ENCODE measurements at regions not wholly inside any gene's neighbourhood (a gene's known extent, or its start where the extent isn't known, plus 50 kb on each side); places are given as distances from the start of the nearest gene placed in this dataset.

DNA sequence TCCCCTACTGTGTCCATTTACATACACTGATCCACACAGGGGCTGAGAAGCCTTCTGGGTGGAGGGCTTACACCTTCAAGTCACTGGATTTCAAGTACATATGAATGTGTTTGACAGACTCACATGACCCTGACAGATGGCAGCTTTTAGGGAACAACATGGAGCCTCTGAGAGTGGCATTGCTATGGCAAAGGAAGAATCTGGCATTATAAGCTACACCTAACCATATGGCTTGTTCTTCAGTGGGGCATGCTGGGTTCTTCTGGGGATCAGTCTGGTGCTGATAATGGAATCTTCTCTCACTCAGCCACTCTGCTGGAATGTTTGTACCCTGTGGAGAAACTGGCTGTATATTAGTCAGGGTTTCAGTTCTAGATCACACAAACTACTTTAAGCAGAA is 68.5 kb upstream of the PDE4B start:
- ATAC-seq (ENCODE audit: insufficient read depth, low FRiP score) (no peak), DNase-seq (no peak)
- Histone ChIP-seq H3K4me3 (no peak overlapping the region), H3K4me1 (ENCODE audit: control insufficient read depth in 5 of 5, insufficient read depth in 5 of 5, low read length in 5 of 5) (no peaks in the 10 kb centered on the region), H3K27ac (ENCODE audit: low read depth in 1 of 2, low read length in 1 of 2) (no peak overlapping the region), H3K27me3 (ENCODE audit: control insufficient read depth in 3 of 3, insufficient read depth in 3 of 3, low read length in 2 of 3) (no peaks in the 10 kb centered on the region), H3K36me3 (ENCODE audit: control insufficient read depth in 4 of 4, insufficient read depth in 4 of 4, low read length in 4 of 4) (no peaks in the 10 kb centered on the region), H3K9me3 (ENCODE audit: control insufficient read depth in 4 of 4, insufficient read depth in 3 of 4, low read length in 3 of 4) (no peaks in the 10 kb centered on the region), H3K9ac (ENCODE audit: insufficient read depth in 1 of 2, low read length in 2 of 2) (no peak overlapping the region)
- no peak for TF ChIP-seq CTCF (IDR thresholded peaks at IDR 0.05; ENCODE audit: control extremely low read depth, extremely low read depth)

- TF ChIP-seq CTCF (IDR thresholded peaks at IDR 0.05; ENCODE audit: control extremely low read depth, extremely low read depth): no peak
- H3K4me1 ChIP-seq (ENCODE audit: control insufficient read depth in 5 of 5, insufficient read depth in 5 of 5, low read length in 5 of 5): no peaks in the 10 kb centered on the region
- no peaks in the 10 kb centered on the region for H3K27me3 ChIP-seq (ENCODE audit: control insufficient read depth in 3 of 3, insufficient read depth in 3 of 3, low read length in 2 of 3)
- H3K4me3 ChIP-seq: no peak overlapping the region
- WGBS, 2 donors: 92 to 97% methylated on average over 3 of the region's 3 CpGs
- H3K9ac ChIP-seq (ENCODE audit: insufficient read depth in 1 of 2, low read length in 2 of 2): no peak overlapping the region
- no peak for DNase-seq
- no peaks in the 10 kb centered on the region for H3K9me3 ChIP-seq (ENCODE audit: control insufficient read depth in 4 of 4, insufficient read depth in 3 of 4, low read length in 3 of 4)
- H3K27ac ChIP-seq (ENCODE audit: low read depth in 1 of 2, low read length in 1 of 2): no peak overlapping the region
- H3K36me3 ChIP-seq (ENCODE audit: control insufficient read depth in 4 of 4, insufficient read depth in 4 of 4, low read length in 4 of 4): no peaks in the 10 kb centered on the region
- ATAC-seq (ENCODE audit: insufficient read depth, low FRiP score): no peak
Measured at GRCh38 chr1:65725064-65725463, 67.6 kb upstream of the PDE4B start.

- Histone ChIP-seq H3K4me1 (ENCODE audit: control insufficient read depth in 5 of 5, insufficient read depth in 5 of 5, low read length in 5 of 5) (no peaks in the 10 kb centered on the region), H3K36me3 (ENCODE audit: control insufficient read depth in 4 of 4, insufficient read depth in 4 of 4, low read length in 4 of 4) (no peaks in the 10 kb centered on the region), H3K27me3 (ENCODE audit: control insufficient read depth in 3 of 3, insufficient read depth in 3 of 3, low read length in 2 of 3) (no peaks in the 10 kb centered on the region), H3K4me3 (no peak overlapping the region), H3K9me3 (ENCODE audit: control insufficient read depth in 4 of 4, insufficient read depth in 3 of 4, low read length in 3 of 4) (no peaks in the 10 kb centered on the region), H3K9ac (ENCODE audit: insufficient read depth in 1 of 2, low read length in 2 of 2) (no peak overlapping the region), H3K27ac (ENCODE audit: low read depth in 1 of 2, low read length in 1 of 2) (no peak overlapping the region)
- no peak for DNase-seq
- no peak for TF ChIP-seq CTCF (IDR thresholded peaks at IDR 0.05; ENCODE audit: control extremely low read depth, extremely low read depth)
- no peak for ATAC-seq (ENCODE audit: insufficient read depth, low FRiP score)
- whole genome bisulfite sequencing, 2 donors: 77 to 91% methylated on average over 5 of the region's 5 CpGs
Measured at GRCh38 chr1:65728504-65728903, 64.2 kb upstream of the PDE4B start.

DNA sequence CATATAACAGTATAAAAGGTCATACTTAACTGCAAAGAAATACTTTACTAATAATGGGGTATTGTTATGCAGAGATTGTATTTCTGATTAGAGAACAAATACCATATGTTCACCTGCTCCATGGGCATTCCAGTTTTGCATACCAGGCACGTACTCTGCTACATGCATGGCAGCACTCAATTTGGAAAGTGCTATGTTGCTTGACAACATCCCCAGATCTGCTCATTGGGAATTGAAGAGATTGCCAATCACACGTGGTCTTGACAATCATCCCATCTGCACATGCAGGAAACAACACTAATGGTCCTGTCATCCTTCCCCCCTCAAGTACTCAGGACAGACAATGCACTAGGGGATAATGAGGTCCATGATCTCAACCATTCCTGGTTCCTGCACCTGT is 63.4 kb upstream of the PDE4B start:
- no peaks in the 10 kb centered on the region for H3K9me3 ChIP-seq (ENCODE audit: control insufficient read depth in 4 of 4, insufficient read depth in 3 of 4, low read length in 3 of 4)
- ATAC-seq (ENCODE audit: insufficient read depth, low FRiP score) (no peak), DNase-seq (no peak)
- no peak overlapping the region for H3K27ac ChIP-seq (ENCODE audit: low read depth in 1 of 2, low read length in 1 of 2)
- no peak for TF ChIP-seq CTCF (IDR thresholded peaks at IDR 0.05; ENCODE audit: control extremely low read depth, extremely low read depth)
- no peak overlapping the region for H3K9ac ChIP-seq (ENCODE audit: insufficient read depth in 1 of 2, low read length in 2 of 2)
- no peaks in the 10 kb centered on the region for H3K4me1 ChIP-seq (ENCODE audit: control insufficient read depth in 5 of 5, insufficient read depth in 5 of 5, low read length in 5 of 5)
- 53 to 70% methylated on average over 2 of the region's 2 CpGs for WGBS, 2 donors
- H3K27me3 ChIP-seq (ENCODE audit: control insufficient read depth in 3 of 3, insufficient read depth in 3 of 3, low read length in 2 of 3): peaks cover 0 to 2% (median 0%) of the 10 kb centered on the region in 3 donors
- H3K4me3 ChIP-seq: no peak overlapping the region
- H3K36me3 ChIP-seq (ENCODE audit: control insufficient read depth in 4 of 4, insufficient read depth in 4 of 4, low read length in 4 of 4): no peaks in the 10 kb centered on the region
